Calu3 (cell line): ENCODE measurements at regions not wholly inside any gene's neighbourhood (a gene's known extent, or its start where the extent isn't known, plus 50 kb on each side); places are given as distances from the start of the nearest gene placed in this dataset.

ENCODE experiments used
- BruUV-seq: library from RNA; stranded (reverse); fragments of 400-500 nt; replicated peaks from 2 replicates; lab custom pipeline; 2021; lab: Mats Ljungman, UMichigan
- CTCF ChIA-PET: fragments of 300-600 bp; sonication (Branson Sonifier 250); formaldehyde crosslinking; loops from one replicate; lab custom pipeline; 2022; ENCODE audit warnings: antibody characterized with exemption; lab: Charles Lee
- DNase-seq: peaks from one replicate; pipeline ENCODE4 v3.0.0; 2022
- H3K27ac Mint-ChIP-seq: one replicate; pipeline ENCODE4 v1.8.0; 2022; ENCODE audit warnings: mixed read lengths; ENCODE audit not compliant: unreplicated experiment
- H3K27me3 Mint-ChIP-seq: one replicate; pipeline ENCODE4 v1.8.0; 2022; ENCODE audit warnings: mixed read lengths; ENCODE audit not compliant: unreplicated experiment
- H3K36me3 Mint-ChIP-seq: one replicate; pipeline ENCODE4 v1.8.0; 2022; ENCODE audit warnings: mild to moderate bottlenecking, moderate library complexity, mixed read lengths; ENCODE audit not compliant: insufficient read depth, unreplicated experiment
- H3K4me1 Mint-ChIP-seq: one replicate; pipeline ENCODE4 v1.8.0; 2022; ENCODE audit warnings: mild to moderate bottlenecking, low read depth, mixed read lengths; ENCODE audit not compliant: unreplicated experiment
- H3K4me3 Mint-ChIP-seq: one replicate; pipeline ENCODE4 v1.8.0; 2022; ENCODE audit warnings: mild to moderate bottlenecking, low read depth, moderate library complexity, mixed read lengths; ENCODE audit not compliant: unreplicated experiment
- H3K9me3 Mint-ChIP-seq: one replicate; pipeline ENCODE4 v1.8.0; 2022; ENCODE audit warnings: low read depth, mixed read lengths; ENCODE audit not compliant: unreplicated experiment
- CTCF ChIP-seq: fragments of 200-600 bp; IDR thresholded peaks from one replicate; pipeline ENCODE4 v1.8.0; 2022; ENCODE audit warnings: antibody characterized with exemption; ENCODE audit not compliant: unreplicated experiment
- intact Hi-C: fragments of 100-400 bp; cut with micrococcal nuclease; formaldehyde crosslinking; loops from one replicate; pipeline ENCODE4 v1.10.0; 2022; ENCODE audit not compliant: unreplicated experiment

GRCh38 chr4:111572470-111572869 is 572.8 kb upstream of the FAM241A start:
- Mint-ChIP-seq H3K4me3 (no peak overlapping the region), H3K4me1 (no peaks in the 10 kb centered on the region), H3K9me3 (peaks cover 2% of the 10 kb centered on the region), H3K27ac (no peak overlapping the region), H3K36me3 (no peaks in the 10 kb centered on the region), H3K27me3 (no peaks in the 10 kb centered on the region)
- no peak for TF ChIP-seq CTCF
- CTCF ChIA-PET: interaction anchor here (0.6 to 0.7 kb wide), 2 partner anchors 82 to 1022 kb away, joined by 3 to 5 read pairs; no protein-coding TSS in a partner anchor
- DNase-seq: no peak
- BruUV-seq: no TSS peak
- intact Hi-C loops: no loop called here

DNA sequence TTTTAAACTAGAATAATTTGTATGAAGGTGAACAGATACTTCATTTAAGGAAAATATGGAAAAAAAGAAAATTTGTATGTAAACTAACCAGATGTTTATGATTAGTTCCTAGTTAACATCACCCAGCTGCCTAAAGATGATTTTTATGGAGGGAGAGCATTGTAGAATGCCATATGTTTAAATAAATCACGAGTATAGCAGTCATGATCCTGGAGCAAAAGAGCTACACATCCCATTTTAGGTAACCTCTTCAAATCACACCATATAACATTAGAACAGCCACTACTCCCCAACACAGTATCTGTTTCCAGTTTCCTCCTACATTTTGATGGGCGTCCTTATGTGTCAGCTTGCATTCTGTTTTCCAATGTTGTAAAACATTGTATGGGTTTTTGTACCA is 571.9 kb upstream of the FAM241A start:
- CTCF ChIA-PET: interaction anchor here (0.7 kb wide), 1 partner anchor 1023 kb away, joined by 3 read pairs; no protein-coding TSS in a partner anchor
- H3K4me1 Mint-ChIP-seq: no peaks in the 10 kb centered on the region
- no peaks in the 10 kb centered on the region for H3K9me3 Mint-ChIP-seq
- no peak for TF ChIP-seq CTCF
- no peaks in the 10 kb centered on the region for H3K27me3 Mint-ChIP-seq
- H3K36me3 Mint-ChIP-seq: no peaks in the 10 kb centered on the region
- intact Hi-C loops: no loop called here
- H3K27ac Mint-ChIP-seq: no peak overlapping the region
- no TSS peak for BruUV-seq
- no peak for DNase-seq
- no peak overlapping the region for H3K4me3 Mint-ChIP-seq

- intact Hi-C loops: no loop called here
- DNase-seq: no peak
- CTCF ChIA-PET: no interaction called here
- no peak for TF ChIP-seq CTCF
- Mint-ChIP-seq H3K36me3 (no peaks in the 10 kb centered on the region), H3K27me3 (no peaks in the 10 kb centered on the region), H3K4me3 (no peak overlapping the region), H3K9me3 (peaks cover 4% of the 10 kb centered on the region), H3K27ac (no peak overlapping the region), H3K4me1 (no peaks in the 10 kb centered on the region)
- no TSS peak for BruUV-seq
Measured at GRCh38 chr4:111579767-111580166, 565.5 kb upstream of the FAM241A start.

GRCh38 chr4:111595456-111595855 is 549.8 kb upstream of the FAM241A start:
- BruUV-seq: no TSS peak
- H3K27me3 Mint-ChIP-seq: no peaks in the 10 kb centered on the region
- CTCF ChIA-PET: no interaction called here

More at GRCh38 chr4:111595456-111595855, 549.8 kb upstream of the FAM241A start:
- Mint-ChIP-seq H3K36me3 (no peaks in the 10 kb centered on the region), H3K4me3 (no peak overlapping the region), H3K9me3 (no peaks in the 10 kb centered on the region), H3K27ac (no peak overlapping the region), H3K4me1 (no peaks in the 10 kb centered on the region)
- no peak for TF ChIP-seq CTCF
- intact Hi-C loops: no loop called here
- DNase-seq: no peak
